HepG2 (cell line): ENCODE measurements at regions not wholly inside any gene's neighbourhood (a gene's known extent, or its start where the extent isn't known, plus 50 kb on each side); places are given as distances from the start of the nearest gene placed in this dataset.

Source experiments
- CBX1 ChIP-seq: IDR thresholded peaks from one replicate; pipeline ENCODE4 v1.6.1; 2016; ENCODE audit warnings: antibody characterized with exemption, low read depth
- CSRNP1 ChIP-seq: sonication (generic); formaldehyde crosslinking; IDR thresholded peaks from 2 replicates; pipeline ENCODE4 v1.8.1; 2023; ENCODE audit warnings: mild to moderate bottlenecking, missing genetic modification reagents
- HNF4G ChIP-seq, 2 experiments: sonication (generic) in 1 of 2; formaldehyde crosslinking in 1 of 2; IDR thresholded peaks; 2 replicates each; pipeline versions ENCODE4 v1.4.0 to v1.6.1; 2011 to 2020; ENCODE audit warnings: borderline replicate concordance in 2 of 2, low read depth in 2 of 2, mild to moderate bottlenecking in 2 of 2, low read length in 1 of 2, missing genetic modification reagents in 1 of 2, moderate library complexity in 1 of 2
- MAFK ChIP-seq, 2 experiments: IDR thresholded peaks in 1 of 2; conservative IDR thresholded peaks in 1 of 2; 2 replicates each; pipeline ENCODE4 v1.6.1; 2011; ENCODE audit warnings: improper control_type of control experiment in 2 of 2, low read length in 2 of 2
- MED8 ChIP-seq: sonication (generic); formaldehyde crosslinking; IDR thresholded peaks from 2 replicates; pipeline ENCODE4 v1.8.1; 2023; ENCODE audit warnings: mild to moderate bottlenecking, missing genetic modification reagents; ENCODE audit not compliant: insufficient replicate concordance
- MZF1 ChIP-seq: sonication (generic); formaldehyde crosslinking; IDR thresholded peaks from 2 replicates; pipeline ENCODE4 v1.8.1; 2023; ENCODE audit warnings: mild to moderate bottlenecking, missing genetic modification reagents, borderline replicate concordance
- NFATC3 ChIP-seq: sonication (generic); formaldehyde crosslinking; IDR thresholded peaks from 2 replicates; pipeline ENCODE4 v1.5.1; 2020; ENCODE audit warnings: mild to moderate bottlenecking, missing genetic modification reagents
- RFXAP ChIP-seq: sonication (generic); formaldehyde crosslinking; IDR thresholded peaks from 2 replicates; pipeline ENCODE4 v1.4.0; 2020; ENCODE audit warnings: missing genetic modification reagents, borderline replicate concordance
- RXRB ChIP-seq: IDR thresholded peaks from 2 replicates; pipeline ENCODE4 v1.6.1; 2016; ENCODE audit warnings: borderline replicate concordance, missing genetic modification reagents, missing compliant biosample characterization
- SIX4 ChIP-seq: sonication (generic); formaldehyde crosslinking; IDR thresholded peaks from 2 replicates; pipeline ENCODE4 v1.4.0; 2020; ENCODE audit warnings: missing genetic modification reagents
- SMARCC2 ChIP-seq: fragments of 450-650 bp; IDR thresholded peaks from 2 replicates; pipeline ENCODE4 v1.6.1; 2017; ENCODE audit warnings: antibody characterized with exemption, mild to moderate bottlenecking
- SSRP1 ChIP-seq: IDR thresholded peaks from 2 replicates; pipeline ENCODE4 v1.6.1; 2016; ENCODE audit warnings: control low read depth
- ZBTB1 ChIP-seq: sonication (generic); formaldehyde crosslinking; IDR thresholded peaks from 2 replicates; pipeline ENCODE4 v1.4.0; 2020; ENCODE audit warnings: missing genetic modification reagents, borderline replicate concordance
- ZBTB2 ChIP-seq: sonication (generic); formaldehyde crosslinking; IDR thresholded peaks from 2 replicates; pipeline ENCODE4 v1.8.0; 2022; ENCODE audit warnings: low read depth, missing genetic modification reagents
- ZFP36L1 ChIP-seq: sonication (generic); formaldehyde crosslinking; IDR thresholded peaks from 2 replicates; pipeline ENCODE4 v1.8.0; 2022; ENCODE audit warnings: mild to moderate bottlenecking, missing genetic modification reagents, moderate library complexity
- ZFP82 ChIP-seq: sonication (generic); formaldehyde crosslinking; IDR thresholded peaks from 2 replicates; pipeline ENCODE4 v1.5.1; 2020; ENCODE audit warnings: mild to moderate bottlenecking, missing genetic modification reagents, borderline replicate concordance
- ZFP90 ChIP-seq: sonication (generic); formaldehyde crosslinking; IDR thresholded peaks from 2 replicates; pipeline ENCODE4 v1.8.0; 2022; ENCODE audit warnings: missing genetic modification reagents, mild to moderate bottlenecking, inconsistent platforms, borderline replicate concordance
- ZNF354B ChIP-seq: sonication (generic); formaldehyde crosslinking; IDR thresholded peaks from 2 replicates; pipeline ENCODE4 v1.8.0; 2022; ENCODE audit warnings: mild to moderate bottlenecking, missing genetic modification reagents
- ZNF512B ChIP-seq: sonication (generic); formaldehyde crosslinking; IDR thresholded peaks from 2 replicates; pipeline ENCODE4 v1.5.1; 2020; ENCODE audit warnings: missing genetic modification reagents, mild to moderate bottlenecking, borderline replicate concordance
- ZNF576 ChIP-seq: sonication (generic); formaldehyde crosslinking; IDR thresholded peaks from 2 replicates; pipeline ENCODE4 v1.4.0; 2020; ENCODE audit warnings: mild to moderate bottlenecking, missing genetic modification reagents
- ZNF775 ChIP-seq: sonication (generic); formaldehyde crosslinking; IDR thresholded peaks from 2 replicates; pipeline ENCODE4 v1.4.0; 2020; ENCODE audit warnings: missing genetic modification reagents, mild to moderate bottlenecking, moderate library complexity, borderline replicate concordance
- ZSCAN5A ChIP-seq: sonication (generic); formaldehyde crosslinking; IDR thresholded peaks from 2 replicates; pipeline ENCODE4 v1.8.0; 2022; ENCODE audit warnings: mild to moderate bottlenecking, missing genetic modification reagents, borderline replicate concordance

- TF ChIP-seq SSRP1 (no peak), ZBTB1 (CRISPR knock-in tag) (no peak), MED8 (CRISPR knock-in tag) (no peak), ZFP90 (CRISPR knock-in tag) (no peak), ZNF775 (CRISPR knock-in tag) (no peak), NFATC3 (CRISPR knock-in tag) (no peak), RXRB (CRISPR knock-in tag) (no peak), ZFP36L1 (CRISPR knock-in tag) (no peak), HNF4G (IDR thresholded peaks at IDR 0.05; ENCODE audit: borderline replicate concordance, low read depth, low read length) (no peak), HNF4G (CRISPR knock-in tag; IDR thresholded peaks at IDR 0.05; ENCODE audit: borderline replicate concordance, low read depth) (0 out of 2 replicates have a peak, but pooled peaks have one; percentile 19), MAFK (conservative IDR thresholded peaks at IDR 0.05 in 1 of 2, IDR thresholded peaks at IDR 0.05 in 1 of 2; ENCODE audit: low read length in 2 of 2) (no peak), ZFP82 (CRISPR knock-in tag) (no peak), ZSCAN5A (CRISPR knock-in tag) (no peak), SMARCC2 (no peak), ZNF512B (CRISPR knock-in tag) (no peak), SIX4 (peak; percentile 93), CBX1 (no peak), MZF1 (CRISPR knock-in tag) (no peak), ZNF576 (CRISPR knock-in tag) (no peak), ZNF354B (CRISPR knock-in tag) (no peak), RFXAP (CRISPR knock-in tag) (no peak), CSRNP1 (CRISPR knock-in tag) (peak; percentile 48; the same call in 1 of the 2 replicates), ZBTB2 (CRISPR knock-in tag) (no peak)
Observed at GRCh38 chr12:124509676-124510300, 57.6 kb downstream of the NCOR2 start (continued).
